GM21528 (cell line): ENCODE measurements at regions not wholly inside any gene's neighbourhood (a gene's known extent, or its start where the extent isn't known, plus 50 kb on each side); places are given as distances from the start of the nearest gene placed in this dataset.
"Not testable (repeated sequence)": the region's sequence is repeated elsewhere in the genome, so short reads cannot be mapped to it uniquely, and the experiment has no call there.

ENCODE experiments used
- ATAC-seq: cut with Tn5 transposase; IDR thresholded peaks from one replicate; pipeline ENCODE4 v1.9.1; 2021; ENCODE audit warnings: mild to moderate bottlenecking, moderate library complexity; ENCODE audit not compliant: unreplicated experiment, low FRiP score

- no peak for ATAC-seq
Observed at GRCh38 chr2:61632276-61633169, 94.4 kb upstream of the XPO1 start.

GRCh38 chr2:61631321-61631720 lies 93.2 kb upstream of the XPO1 start:
- ATAC-seq = no peak

- ATAC-seq = no peak
Observed at GRCh38 chr2:61626827-61627226, 88.7 kb upstream of the XPO1 start.

- no peak for ATAC-seq
Observed at GRCh38 chr2:61623747-61624146, 85.6 kb upstream of the XPO1 start.

GRCh38 chr2:61620244-61621159 lies 82.3 kb upstream of the XPO1 start:
- no peak for ATAC-seq

- ATAC-seq = no peak
Observed at GRCh38 chr2:61619561-61619960, 81.4 kb upstream of the XPO1 start.

GRCh38 chr2:61617610-61618009 lies 79.5 kb upstream of the XPO1 start:
- ATAC-seq = no peak

GRCh38 chr2:61605245-61605644 lies 67.1 kb upstream of the XPO1 start:
- ATAC-seq = no peak

GRCh38 chr2:61604433-61604832 lies 66.3 kb upstream of the XPO1 start:
- no peak for ATAC-seq

GRCh38 chr2:61598515-61599156 lies 60.5 kb upstream of the XPO1 start:
- ATAC-seq = not testable (repeated sequence)

- no peak for ATAC-seq
Observed at GRCh38 chr2:61597300-61598289, 59.4 kb upstream of the XPO1 start.

GRCh38 chr2:61594201-61594600 lies 56.0 kb upstream of the XPO1 start:
- ATAC-seq = not testable (repeated sequence)

GRCh38 chr2:61593648-61594047 lies 55.5 kb upstream of the XPO1 start:
- ATAC-seq = not testable (repeated sequence)

- ATAC-seq = no peak
Observed at GRCh38 chr2:61590214-61590613, 52.1 kb upstream of the XPO1 start.

GRCh38 chr2:61588566-61588965 lies 50.4 kb upstream of the XPO1 start:
- ATAC-seq = no peak
